SK-N-SH (cell line): ENCODE measurements at regions not wholly inside any gene's neighbourhood (a gene's known extent, or its start where the extent isn't known, plus 50 kb on each side); places are given as distances from the start of the nearest gene placed in this dataset.

ENCODE experiments used
- CHD2 ChIP-seq: fragments of 150-350 bp; IDR thresholded peaks from 2 replicates; pipeline ENCODE4 v1.6.1; 2018; ENCODE audit warnings: low read length; ENCODE audit not compliant: partially characterized antibody
- MAX ChIP-seq: IDR thresholded peaks from 2 replicates; pipeline ENCODE4 v1.4.0; 2012; ENCODE audit warnings: low read depth

DNA sequence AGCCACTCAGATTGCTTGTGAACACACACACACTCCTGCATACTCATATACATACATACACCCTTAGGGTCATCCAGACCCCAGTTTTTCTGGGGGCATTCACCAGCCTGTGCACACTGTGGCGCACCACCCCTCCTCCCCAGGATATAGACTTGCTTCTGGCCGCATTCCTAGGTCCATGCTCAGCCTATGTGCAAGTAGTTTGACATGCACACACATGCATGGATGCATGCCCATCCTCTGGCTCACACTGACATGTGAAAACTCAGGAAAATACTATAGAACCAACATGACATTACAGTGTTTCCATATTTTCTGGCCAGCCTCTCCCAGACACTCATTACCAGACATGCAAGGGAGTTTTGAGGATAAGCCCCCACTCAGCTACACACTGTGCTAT is 79.3 kb upstream of the POLG start:
- no peak for TF ChIP-seq MAX
- no peak for TF ChIP-seq CHD2
